Fibroblast of peridontal ligament (primary cell): ENCODE measurements at regions not wholly inside any gene's neighbourhood (a gene's known extent, or its start where the extent isn't known, plus 50 kb on each side); places are given as distances from the start of the nearest gene placed in this dataset.

Experiments
- DNase-seq: peaks from one replicate; pipeline ENCODE4 v3.0.0-alpha.2; 2010; ENCODE audit errors: extremely low read depth

DNA sequence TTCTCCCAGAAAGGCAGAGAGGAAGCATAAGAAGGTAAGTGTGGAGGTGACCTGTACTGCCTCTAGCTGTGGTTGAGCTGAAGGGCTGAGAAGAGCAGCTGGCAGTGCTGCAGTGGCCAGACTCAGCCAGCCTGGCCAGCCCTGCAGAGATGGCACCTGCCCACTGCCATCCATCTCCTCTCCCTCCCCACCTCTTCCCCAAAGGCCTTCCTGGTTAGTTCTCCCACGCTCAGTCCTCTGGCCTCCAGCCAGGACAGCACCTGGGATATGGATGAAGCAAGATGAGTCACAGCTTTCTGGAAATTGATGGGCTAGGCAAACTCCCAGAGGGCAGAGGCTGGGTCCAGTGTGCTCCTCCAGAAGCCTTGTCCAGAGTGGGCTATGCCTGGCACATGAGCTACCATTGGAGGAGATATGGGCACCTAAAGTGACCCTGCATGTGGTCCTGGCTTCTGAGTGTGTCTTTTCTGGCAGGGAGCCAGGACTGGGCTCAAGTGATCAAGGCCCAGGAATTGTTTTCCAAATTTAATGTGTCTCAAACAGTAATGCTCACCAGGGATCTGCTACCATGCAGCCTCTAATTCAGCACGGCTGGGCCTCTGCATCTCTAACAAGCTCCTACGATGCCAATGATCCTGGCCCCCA, 81.0 kb upstream of the CACUL1 start:
- DNase-seq, result no peak

- no peak for DNase-seq
Observed at GRCh38 chr10:118838364-118838763, 83.6 kb upstream of the CACUL1 start.

DNA sequence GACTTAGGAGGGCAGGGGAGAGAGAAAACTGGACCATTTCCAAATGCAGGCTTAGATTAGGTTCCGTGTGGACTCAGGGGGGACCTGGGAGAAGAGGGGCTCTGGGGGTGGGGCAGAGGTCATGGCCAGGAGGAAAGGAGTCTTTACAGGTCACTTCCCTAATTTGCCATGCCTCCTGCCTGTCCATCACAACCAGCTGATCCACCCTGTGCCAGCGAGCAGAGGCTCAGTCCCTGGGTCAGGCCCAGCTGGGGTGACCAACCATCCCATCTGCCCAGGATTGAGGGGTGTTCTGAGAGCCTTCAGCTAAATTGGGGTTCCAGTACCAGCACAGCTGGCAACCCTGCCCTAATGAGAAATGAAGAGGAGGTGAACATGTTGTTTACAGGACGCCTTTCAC, 84.6 kb upstream of the CACUL1 start:
- DNase-seq, result no peak

- no peak for DNase-seq
Observed at GRCh38 chr10:118840071-118840775, 85.5 kb upstream of the CACUL1 start.

- no peak for DNase-seq
Observed at GRCh38 chr10:118840776-118841468, 86.2 kb upstream of the CACUL1 start.

- DNase-seq, result no peak
Observed at GRCh38 chr10:118841881-118842605, 87.3 kb upstream of the CACUL1 start.

GRCh38 chr10:118842843-118843624, 88.3 kb upstream of the CACUL1 start:
- DNase-seq, result no peak

- no peak for DNase-seq
Observed at GRCh38 chr10:118843647-118844265, 89.0 kb upstream of the CACUL1 start.

GRCh38 chr10:118844731-118845521, 90.2 kb upstream of the CACUL1 start:
- no peak for DNase-seq

GRCh38 chr10:118845776-118846175, 91.0 kb upstream of the CACUL1 start:
- DNase-seq, result no peak

GRCh38 chr10:118850418-118851061, 95.8 kb upstream of the CACUL1 start:
- DNase-seq, result peak; percentile 42

GRCh38 chr10:118851062-118852035, 96.6 kb upstream of the CACUL1 start:
- DNase-seq, result no peak

GRCh38 chr10:118853916-118854315, 99.1 kb upstream of the CACUL1 start:
- DNase-seq, result no peak

- DNase-seq, result no peak
Observed at GRCh38 chr10:118856106-118856505, 101.3 kb upstream of the CACUL1 start.

GRCh38 chr10:118865998-118866693, 111.4 kb upstream of the CACUL1 start:
- no peak for DNase-seq

GRCh38 chr10:118867768-118868167, 113.0 kb upstream of the CACUL1 start:
- no peak for DNase-seq

- DNase-seq, result no peak
Observed at GRCh38 chr10:118868589-118868988, 113.8 kb upstream of the CACUL1 start.
